Kidney (tissue), 13 donors: ENCODE measurements at regions not wholly inside any gene's neighbourhood (a gene's known extent, or its start where the extent isn't known, plus 50 kb on each side); places are given as distances from the start of the nearest gene placed in this dataset.

Experiments
- DNase-seq, 5 donors: peaks; one replicate each; pipeline ENCODE4 v3.0.0-alpha.2; 2013 to 2020
- FAIRE-seq: peaks from 2 replicates; lab custom pipeline; 2012; peaks lifted over from hg19 to GRCh38; lab: Jason Lieb, UNC
- H3K27ac ChIP-seq, 2 donors: one replicate each; pipeline ENCODE4 v1.7.0; 2013; ENCODE audit warnings: low read depth in 2 of 2, low read length in 2 of 2, inconsistent platforms in 1 of 2
- H3K27me3 ChIP-seq: one replicate; pipeline ENCODE4 v1.7.1; 2013; ENCODE audit warnings: low read length, inconsistent platforms; ENCODE audit not compliant: control insufficient read depth, insufficient read depth
- H3K36me3 ChIP-seq, 3 donors: one replicate each; pipeline versions ENCODE4 v1.7.0 to v1.7.1; 2013; ENCODE audit warnings: low read length in 3 of 3, control low read depth in 1 of 3, inconsistent platforms in 1 of 3; ENCODE audit not compliant: insufficient read depth in 3 of 3, control insufficient read depth in 2 of 3
- H3K4me1 ChIP-seq, 3 donors: one replicate each; pipeline versions ENCODE4 v1.7.0 to v1.7.1; 2013; ENCODE audit warnings: low read length in 3 of 3, inconsistent platforms in 1 of 3, low read depth in 1 of 3; ENCODE audit not compliant: control insufficient read depth in 2 of 3, insufficient read depth in 2 of 3
- H3K4me3 ChIP-seq, 3 donors: one replicate each; pipeline versions ENCODE4 v1.7.0 to v1.8.1; 2013; ENCODE audit warnings: low read length in 3 of 3, control low read depth in 1 of 3, inconsistent platforms in 1 of 3
- H3K9ac ChIP-seq, 3 donors: one replicate each; pipeline versions ENCODE4 v1.7.0 to v1.7.1; 2013; ENCODE audit warnings: low read length in 3 of 3, control low read depth in 1 of 3, inconsistent platforms in 1 of 3
- H3K9me3 ChIP-seq, 3 donors: one replicate each; pipeline versions ENCODE4 v1.7.0 to v1.7.1; 2013; ENCODE audit warnings: low read length in 3 of 3, control low read depth in 1 of 3, inconsistent platforms in 1 of 3; ENCODE audit not compliant: control insufficient read depth in 2 of 3, insufficient read depth in 1 of 3
- intact Hi-C: fragments of 100-400 bp; cut with DNase I; formaldehyde crosslinking; loops from one replicate; pipeline ENCODE4 v1.11.1; 2022
- TF ChIP-seq, protein P1 (sequence below): IDR thresholded peaks from 3 replicates; pipeline ENCODE4 v1.5.1; 2012; ENCODE audit warnings: mild to moderate bottlenecking, moderate library complexity, borderline replicate concordance; ENCODE audit not compliant: insufficient read depth; ENCODE audit errors: extremely low read depth
- donor health status: control.
- donor health status: control.
- donor health status: control.
- donor health status: control.
- donor health status: control.
- donor health status: DM: yes; HTN: yes; CAD: no.
- donor health status: Normal renal cell carcinoma (clear cell type).

- Histone ChIP-seq H3K4me1 (no peaks in the 10 kb centered on the region), H3K9me3 (no peaks in the 10 kb centered on the region), H3K27me3 (no peaks in the 10 kb centered on the region), H3K36me3 (no peaks in the 10 kb centered on the region), H3K9ac (no peak overlapping the region), H3K27ac (no peak overlapping the region), H3K4me3 (no peak overlapping the region)
- DNase-seq: no peak
- TF ChIP-seq, protein P1, sequence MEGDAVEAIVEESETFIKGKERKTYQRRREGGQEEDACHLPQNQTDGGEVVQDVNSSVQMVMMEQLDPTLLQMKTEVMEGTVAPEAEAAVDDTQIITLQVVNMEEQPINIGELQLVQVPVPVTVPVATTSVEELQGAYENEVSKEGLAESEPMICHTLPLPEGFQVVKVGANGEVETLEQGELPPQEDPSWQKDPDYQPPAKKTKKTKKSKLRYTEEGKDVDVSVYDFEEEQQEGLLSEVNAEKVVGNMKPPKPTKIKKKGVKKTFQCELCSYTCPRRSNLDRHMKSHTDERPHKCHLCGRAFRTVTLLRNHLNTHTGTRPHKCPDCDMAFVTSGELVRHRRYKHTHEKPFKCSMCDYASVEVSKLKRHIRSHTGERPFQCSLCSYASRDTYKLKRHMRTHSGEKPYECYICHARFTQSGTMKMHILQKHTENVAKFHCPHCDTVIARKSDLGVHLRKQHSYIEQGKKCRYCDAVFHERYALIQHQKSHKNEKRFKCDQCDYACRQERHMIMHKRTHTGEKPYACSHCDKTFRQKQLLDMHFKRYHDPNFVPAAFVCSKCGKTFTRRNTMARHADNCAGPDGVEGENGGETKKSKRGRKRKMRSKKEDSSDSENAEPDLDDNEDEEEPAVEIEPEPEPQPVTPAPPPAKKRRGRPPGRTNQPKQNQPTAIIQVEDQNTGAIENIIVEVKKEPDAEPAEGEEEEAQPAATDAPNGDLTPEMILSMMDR: no peak
- intact Hi-C loops: no loop called here
- no peak for FAIRE-seq
Observed at GRCh38 chr5:18079831-18080230, 445.6 kb downstream of the TAF11L14 start.

GRCh38 chr5:18088020-18088579 lies 453.8 kb downstream of the TAF11L14 start:
- TF ChIP-seq, protein P1: no peak
- intact Hi-C loops: no loop called here
- no peak for DNase-seq
- Histone ChIP-seq H3K27ac (no peak overlapping the region), H3K9ac (no peak overlapping the region), H3K27me3 (no peaks in the 10 kb centered on the region), H3K4me3 (no peak overlapping the region), H3K9me3 (no peaks in the 10 kb centered on the region), H3K4me1 (no peaks in the 10 kb centered on the region), H3K36me3 (no peaks in the 10 kb centered on the region)
- FAIRE-seq: no peak

GRCh38 chr5:18090177-18090576 lies 455.9 kb downstream of the TAF11L14 start:
- H3K9ac ChIP-seq: no peak overlapping the region
- no peaks in the 10 kb centered on the region for H3K9me3 ChIP-seq
- H3K4me1 ChIP-seq: no peaks in the 10 kb centered on the region
- FAIRE-seq: no peak
- H3K27me3 ChIP-seq: no peaks in the 10 kb centered on the region
- no peak for DNase-seq
- H3K36me3 ChIP-seq: no peaks in the 10 kb centered on the region
- no peak overlapping the region for H3K27ac ChIP-seq
- intact Hi-C loops: no loop called here
- TF ChIP-seq, protein P1: no peak
- no peak overlapping the region for H3K4me3 ChIP-seq

GRCh38 chr5:18091142-18091541 lies 456.9 kb downstream of the TAF11L14 start:
- no peak for FAIRE-seq

More at GRCh38 chr5:18091142-18091541, 456.9 kb downstream of the TAF11L14 start:
- Histone ChIP-seq H3K36me3 (no peaks in the 10 kb centered on the region), H3K4me1 (no peaks in the 10 kb centered on the region), H3K27me3 (no peaks in the 10 kb centered on the region), H3K4me3 (no peak overlapping the region), H3K9me3 (no peaks in the 10 kb centered on the region), H3K9ac (no peak overlapping the region), H3K27ac (no peak overlapping the region)
- TF ChIP-seq, protein P1: no peak
- no peak for DNase-seq
- intact Hi-C loops: no loop called here
